NCI-H2107 treated with DMSO at 0.1 percent for 48 hours (cell line): ENCODE measurements at regions not wholly inside any gene's neighbourhood (a gene's known extent, or its start where the extent isn't known, plus 50 kb on each side); places are given as distances from the start of the nearest gene placed in this dataset.
A peak's percentile ranks its signal among the peaks of the same experiment; 100 is the strongest.
"Not testable (repeated sequence)": the region's sequence is repeated elsewhere in the genome, so short reads cannot be mapped to it uniquely, and the experiment has no call there.

Experiments used
- DNase-seq: peaks from one replicate; lab custom pipeline; 2025; ENCODE audit not compliant: unreplicated experiment; lab: John Stamatoyannopoulos, UW

DNA sequence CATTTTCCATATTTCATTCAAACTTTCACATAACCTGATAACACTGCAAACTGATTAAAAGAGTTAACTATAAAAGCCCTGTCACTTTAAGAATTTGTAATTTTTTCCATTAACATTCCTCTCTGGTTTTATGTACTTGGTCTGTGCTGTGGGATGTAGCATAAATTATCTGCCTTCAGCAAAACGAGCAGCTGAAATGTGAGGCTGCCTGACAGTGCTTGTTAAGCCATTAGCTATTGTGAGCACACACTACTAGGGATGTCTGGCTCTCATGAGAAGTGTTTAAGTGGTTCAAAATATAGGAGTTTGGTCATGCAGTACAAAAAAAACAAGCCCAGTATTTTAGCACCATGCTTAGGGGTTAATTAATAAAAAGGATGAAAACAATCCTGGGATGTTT, 63.0 kb downstream of the HOXA1 start:
- DNase-seq: peak; percentile 82

DNA sequence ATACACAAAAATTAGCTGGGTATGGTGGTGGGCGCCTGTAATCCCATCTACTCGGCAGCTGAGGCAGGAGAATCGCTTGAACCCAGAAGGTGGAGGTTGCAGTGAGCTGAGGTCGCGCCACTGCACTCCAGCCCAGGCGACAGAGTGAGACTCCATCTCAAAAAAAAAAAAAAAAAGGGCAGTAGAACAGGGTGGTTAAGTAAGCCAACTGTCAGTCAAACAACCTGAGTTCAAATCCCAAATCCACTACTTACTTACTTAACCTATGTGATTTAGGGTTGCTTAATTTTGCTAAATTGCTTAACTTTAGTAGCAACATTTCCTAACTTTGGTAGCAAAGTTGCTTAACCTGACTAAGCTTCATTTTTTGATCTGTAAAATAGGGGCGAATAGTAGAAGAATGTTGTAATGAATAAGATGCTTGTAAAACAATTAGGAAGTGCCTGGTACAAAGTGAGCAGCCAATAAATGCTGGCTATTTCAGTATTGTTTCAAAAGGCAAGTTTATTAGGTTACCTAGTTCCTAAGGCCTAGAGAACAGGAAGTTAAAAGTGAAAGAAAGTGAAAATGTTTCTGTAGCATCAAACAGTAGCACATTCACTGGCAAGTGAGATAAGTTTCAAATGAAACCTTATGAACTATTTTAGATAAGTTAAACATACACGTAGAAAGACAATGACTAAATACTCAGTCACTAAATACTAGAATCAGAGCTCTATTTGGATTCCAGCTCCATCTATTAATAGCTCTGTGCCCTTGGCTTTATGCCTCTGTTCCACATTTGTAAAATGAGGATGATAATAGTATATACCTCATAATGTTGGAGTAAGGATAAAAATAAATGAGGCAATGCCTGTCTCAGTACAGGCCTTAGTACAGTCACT, 64.3 kb downstream of the HOXA1 start:
- DNase-seq: no peak

DNA sequence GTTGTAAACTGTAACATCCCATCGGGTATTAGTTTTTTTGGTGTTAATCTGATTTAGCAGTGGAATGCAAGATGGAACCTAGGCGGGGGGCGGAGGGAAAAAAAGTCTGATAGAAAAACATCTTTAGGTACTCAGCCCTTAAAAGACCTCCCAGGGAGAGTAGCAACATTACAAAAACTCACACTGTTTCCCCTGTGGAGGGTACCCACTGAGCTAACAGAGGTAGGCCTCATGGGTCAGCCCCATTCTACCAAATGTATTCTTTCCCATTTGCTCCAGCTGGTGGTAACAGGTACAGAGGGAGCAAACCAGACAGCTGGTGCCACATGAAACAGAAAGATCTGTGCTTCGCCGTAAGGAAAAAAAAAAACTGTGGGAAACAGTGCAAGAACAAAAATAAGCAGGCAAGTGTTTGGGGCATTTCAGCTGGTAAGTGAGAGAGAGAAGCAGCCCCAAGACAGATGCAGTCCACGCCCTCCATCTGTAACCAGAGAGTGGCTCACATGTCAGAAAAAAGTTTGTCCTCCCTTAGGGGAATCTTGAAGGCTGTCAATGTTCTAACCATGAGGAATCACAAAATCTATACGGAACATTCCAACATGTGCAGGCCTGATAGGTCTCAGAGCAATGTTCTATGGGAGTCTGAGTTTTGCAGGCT, 65.3 kb downstream of the HOXA1 start:
- no peak for DNase-seq

DNA sequence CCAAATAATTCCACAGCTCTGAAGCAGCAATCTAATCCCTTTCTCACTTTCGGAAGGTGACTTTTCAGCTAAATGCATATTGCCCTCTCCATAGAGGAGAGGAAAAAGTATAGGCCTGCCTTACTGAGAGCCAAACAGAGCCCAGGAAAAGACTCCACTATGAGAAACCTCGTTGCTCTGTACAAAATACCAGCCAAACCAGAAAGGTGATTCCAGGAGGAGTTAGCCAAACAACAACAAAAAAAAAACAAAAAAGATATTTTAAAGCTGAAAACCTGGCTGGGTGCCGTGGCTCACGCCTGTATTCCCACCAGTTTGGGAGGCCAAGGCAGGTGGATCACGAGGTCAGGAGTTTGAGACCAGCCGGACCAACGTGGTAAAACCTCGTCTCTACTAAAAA, 70.5 kb downstream of the HOXA1 start:
- no peak for DNase-seq

DNA sequence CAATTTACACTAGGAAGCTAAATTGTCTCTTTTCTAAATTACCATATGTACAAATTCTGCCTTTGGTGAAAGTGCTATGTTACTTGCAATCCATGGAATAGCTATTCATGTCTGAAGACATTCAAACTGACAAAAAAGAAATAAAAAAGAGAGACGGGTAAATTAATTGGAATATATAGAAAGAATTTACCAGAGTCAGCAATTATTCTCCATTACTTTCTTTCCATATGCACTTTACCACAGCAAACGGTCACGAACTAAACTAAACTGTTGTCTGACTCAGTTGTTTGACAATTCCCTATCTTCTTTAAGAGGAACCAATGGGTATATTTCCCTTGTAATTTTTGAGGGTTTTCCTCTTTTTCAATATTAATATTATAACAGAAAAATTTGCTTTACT, 85.7 kb downstream of the HOXA1 start:
- no peak for DNase-seq

DNA sequence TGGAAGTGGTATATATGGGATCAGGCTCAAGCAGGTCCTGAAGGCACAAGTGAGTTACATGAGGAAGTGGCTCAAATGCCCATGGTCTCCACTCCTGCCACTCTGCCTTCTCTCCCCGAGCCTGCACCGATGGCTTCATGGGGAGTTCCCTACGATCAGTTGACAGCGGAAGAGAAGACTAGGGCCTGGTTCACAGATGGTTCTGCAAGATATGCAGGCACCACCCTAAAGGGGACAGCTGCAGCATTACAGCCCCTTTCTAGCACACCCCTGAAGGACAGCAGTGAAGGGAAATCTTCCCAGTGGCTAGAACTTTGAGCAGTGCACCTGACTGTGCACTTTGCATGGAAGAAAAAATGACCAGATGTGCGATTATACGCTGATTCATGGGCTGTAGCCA, 95.3 kb downstream of the HOXA1 start:
- DNase-seq: no peak

DNA sequence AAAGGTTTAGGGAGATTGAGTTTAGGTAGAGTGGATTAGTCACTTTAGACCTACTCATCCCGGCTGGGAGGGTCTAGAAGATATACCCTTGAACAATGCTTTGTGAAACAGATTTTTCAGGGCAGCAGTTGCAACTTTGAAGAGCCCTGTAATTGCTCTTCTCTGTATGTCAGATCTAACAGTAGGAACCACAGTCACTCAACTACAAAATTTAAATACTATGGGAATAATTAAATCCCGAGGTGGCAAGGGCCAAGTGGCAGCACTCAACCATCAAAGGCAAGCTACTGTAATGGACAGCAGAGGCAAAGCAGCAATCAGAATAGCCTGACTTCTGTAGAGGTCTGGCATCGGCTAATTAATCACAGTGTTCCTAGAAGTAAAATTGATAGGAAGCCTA, 97.5 kb downstream of the HOXA1 start:
- not testable (repeated sequence) for DNase-seq

DNA sequence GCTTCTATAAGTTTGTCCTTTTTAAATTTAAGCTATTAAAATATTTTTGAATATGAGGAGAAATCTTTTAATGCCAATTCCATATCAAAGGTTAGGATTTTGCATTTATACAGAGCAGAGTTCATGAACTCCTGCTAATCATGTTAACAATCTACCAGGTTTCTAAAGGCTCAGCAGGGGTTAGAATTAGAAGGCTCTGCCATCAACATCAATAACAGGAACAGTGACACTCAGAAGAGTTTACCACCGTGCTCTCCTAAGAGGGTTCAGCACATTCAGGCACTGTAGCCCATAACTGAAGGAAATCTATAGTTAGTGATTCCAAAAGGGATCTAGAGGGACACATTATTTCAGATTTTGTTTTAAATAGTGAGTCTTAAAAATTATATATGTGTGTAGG, 100.1 kb downstream of the HOXA1 start:
- no peak for DNase-seq

DNA sequence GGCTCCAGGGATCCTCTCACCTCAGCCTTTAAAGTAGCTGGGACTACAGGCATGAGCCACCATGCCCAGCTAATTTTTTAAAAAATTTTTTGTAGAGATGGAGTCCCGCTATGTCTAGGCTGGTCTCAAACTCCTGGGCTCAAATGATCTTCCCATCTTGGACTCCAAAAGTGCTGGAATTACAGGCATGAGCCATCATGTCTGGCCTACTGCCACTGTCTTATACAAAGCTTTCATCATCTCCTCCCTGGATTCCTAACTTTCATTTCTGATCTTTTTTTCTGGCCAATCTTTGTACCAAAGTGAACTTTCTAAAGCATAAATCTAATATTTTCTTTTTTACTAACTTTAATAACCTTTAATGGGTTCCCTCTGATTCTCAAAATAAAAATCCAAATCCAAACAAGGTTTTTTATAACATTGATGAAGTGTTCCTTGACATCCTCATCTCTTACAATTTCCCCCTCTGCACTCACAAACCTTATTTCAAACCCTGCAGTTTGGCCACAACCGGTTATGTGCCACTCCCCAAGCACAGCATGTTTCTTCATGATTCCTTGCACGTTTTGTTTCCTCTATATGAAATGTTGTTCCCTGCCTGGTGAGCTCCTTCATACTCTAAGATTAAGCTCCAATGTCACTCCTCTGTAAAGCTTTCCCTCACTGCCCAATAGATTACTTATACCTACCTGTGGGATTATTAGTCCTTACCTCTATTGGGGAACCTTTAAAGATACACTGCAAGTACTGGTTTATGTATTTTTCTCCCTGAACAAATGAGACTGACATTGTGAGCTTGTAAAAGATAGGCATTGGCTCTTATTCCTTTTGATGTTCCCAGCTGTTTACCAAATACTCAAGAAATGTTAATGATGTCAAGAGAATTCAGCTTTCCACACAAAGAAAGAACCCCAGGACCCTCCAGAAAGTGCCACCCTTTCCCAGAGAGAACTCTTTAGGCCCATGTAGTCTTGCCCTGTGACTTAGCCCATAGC, 101.7 kb downstream of the HOXA1 start:
- no peak for DNase-seq

DNA sequence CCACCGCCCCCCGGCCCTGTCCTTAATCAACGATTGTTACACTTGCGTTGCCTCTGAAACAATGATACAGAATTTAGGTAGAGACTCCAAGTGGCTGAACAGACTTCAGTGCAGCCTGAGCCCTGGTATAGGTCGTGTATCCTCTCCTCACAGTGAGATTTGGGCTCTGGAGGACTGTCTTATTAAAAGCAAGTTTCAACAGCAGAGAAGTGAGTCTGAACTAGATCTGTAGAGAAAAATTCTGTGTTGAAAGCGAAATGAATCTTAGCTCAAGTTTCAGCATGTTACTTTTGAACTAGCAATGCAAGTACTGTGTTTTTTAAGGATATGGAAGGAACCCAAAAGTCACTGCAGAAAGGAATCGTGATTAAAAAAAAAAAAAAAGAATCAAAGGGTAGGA, 103.1 kb downstream of the HOXA1 start:
- DNase-seq: no peak

DNA sequence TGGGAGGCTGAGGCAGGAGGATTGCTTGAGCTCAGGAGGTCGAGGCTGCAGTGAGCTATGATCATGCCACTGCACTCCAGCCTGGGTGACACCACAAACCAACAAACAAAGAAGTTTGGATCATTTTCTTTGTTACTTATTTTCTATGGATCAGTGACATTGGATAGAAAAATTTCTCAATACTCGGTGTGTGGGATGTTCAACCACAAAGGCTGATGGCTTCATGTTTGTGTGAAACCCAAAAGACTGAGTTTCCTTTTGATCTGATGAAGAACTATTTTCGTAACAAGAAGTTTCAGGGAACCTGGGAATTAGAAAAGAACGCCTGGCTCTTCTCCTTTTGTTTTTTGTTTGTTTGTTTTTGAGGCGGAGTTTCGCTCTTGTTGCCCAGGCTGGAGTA, 104.0 kb downstream of the HOXA1 start:
- DNase-seq: no peak

DNA sequence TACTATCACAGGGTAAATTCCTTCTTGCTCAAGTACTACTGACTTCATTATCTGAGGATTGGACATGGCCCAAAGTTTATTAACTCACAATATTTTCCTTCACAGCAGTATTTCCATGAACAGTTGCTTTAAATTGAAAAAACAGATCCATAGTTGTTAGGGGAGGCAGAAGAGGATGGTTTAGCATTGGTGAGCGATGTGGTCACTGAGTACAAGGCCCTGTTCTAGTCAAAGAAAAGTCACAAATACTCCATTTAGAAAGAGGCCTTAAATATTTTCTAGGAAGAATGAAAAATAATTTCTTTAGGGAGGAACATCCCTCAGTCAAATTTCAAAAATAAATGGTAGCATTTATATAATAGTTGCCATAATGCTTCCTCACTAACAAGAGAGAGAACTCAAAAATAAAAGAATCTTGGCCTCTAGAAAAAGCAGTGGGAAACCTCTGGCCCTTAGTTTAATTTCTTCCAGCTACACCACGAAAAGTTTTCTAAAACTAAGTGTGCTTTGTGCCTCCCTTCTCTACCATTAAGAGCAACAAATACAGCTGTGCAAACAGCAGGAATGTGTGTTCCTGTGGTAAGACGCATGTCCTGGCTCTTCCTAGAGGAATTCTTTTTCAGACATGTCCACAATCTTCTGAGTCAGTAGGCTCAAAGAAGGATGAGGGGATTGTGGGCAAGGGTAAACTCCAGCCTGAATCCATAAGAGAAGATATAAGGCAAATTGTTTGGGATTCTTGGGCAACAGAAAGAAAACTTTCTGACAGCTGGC, 105.7 kb downstream of the HOXA1 start:
- DNase-seq: no peak

DNA sequence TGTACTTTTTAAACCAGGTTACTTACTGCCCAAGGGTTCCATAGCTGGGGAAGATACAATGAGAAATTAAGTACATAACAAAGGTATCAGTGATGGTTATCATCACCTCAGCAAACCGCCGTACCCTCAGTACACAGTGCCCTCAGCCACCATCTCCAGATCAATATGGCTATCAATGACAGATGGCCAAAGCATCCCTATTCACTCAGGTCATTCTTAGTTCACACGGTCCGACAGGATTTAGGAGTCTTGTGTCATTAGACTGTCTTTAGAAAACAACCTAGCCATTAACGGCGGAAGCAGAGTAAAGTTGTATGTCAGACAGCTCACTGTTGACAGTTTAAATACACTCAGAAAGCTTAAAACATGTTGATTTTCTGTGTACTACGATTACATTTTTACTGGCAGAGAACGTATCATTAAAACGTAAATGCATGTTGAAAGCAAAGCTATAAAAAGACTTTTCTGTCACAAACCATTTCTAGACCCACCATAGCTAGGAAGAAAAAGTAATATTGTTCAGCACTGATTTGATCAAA, 106.9 kb downstream of the HOXA1 start:
- no peak for DNase-seq

DNA sequence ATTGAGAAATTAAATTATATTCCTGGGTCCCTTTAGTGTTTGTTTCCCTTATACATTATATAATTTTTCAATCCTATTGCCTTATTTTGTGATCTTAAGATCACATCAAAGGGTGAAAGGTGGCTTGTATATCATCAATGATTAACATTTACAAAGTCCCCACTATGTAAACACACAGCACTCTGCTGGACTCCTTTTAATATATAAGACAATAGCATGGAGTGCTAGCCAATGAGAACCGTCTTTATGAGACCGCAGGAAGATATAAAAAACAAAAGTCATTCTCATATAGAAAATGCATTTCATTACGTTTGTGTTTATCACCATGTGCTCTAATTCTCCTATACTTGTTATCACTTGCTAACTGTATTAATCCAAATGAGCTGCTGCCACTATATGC, 108.5 kb downstream of the HOXA1 start:
- DNase-seq: no peak

DNA sequence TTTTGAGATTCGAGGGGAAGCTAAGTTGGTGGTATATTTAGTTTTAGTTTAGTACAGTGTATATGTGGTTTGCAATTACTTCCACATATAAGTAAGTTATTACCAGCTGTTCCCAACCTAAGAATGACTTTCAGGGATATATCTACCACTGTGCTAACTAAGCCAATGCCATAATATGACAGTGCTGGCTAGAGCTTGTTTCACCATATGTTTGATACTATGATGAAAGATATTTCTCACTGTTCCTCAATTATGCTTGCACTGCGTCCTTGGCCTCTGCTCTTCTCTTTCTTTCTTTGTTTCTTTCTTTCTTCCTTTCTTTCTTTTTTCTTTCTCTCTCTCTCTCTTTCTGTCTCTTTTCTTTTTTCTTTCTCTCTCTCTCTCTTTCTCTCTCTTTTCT, 113.8 kb upstream of the SKAP2 start:
- DNase-seq: no peak

DNA sequence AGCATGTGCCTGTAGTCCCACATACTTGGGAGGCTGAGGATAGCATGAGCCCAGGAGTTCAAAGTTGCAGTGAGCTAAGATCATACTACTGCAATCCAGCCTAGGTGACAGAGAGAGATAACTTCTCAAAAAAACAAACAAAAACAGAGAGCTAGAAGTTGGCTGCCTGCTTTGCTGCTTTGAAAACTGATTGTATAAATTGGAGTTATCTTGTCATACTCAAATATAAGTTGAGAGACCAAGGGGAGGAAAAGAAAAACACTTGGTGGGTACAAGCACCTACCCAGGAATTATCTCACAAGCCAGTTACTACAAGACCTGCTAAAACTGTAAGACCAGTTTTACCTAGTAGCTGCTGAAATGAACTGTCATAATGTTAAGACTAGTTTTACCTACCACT, 112.5 kb upstream of the SKAP2 start:
- no peak for DNase-seq

DNA sequence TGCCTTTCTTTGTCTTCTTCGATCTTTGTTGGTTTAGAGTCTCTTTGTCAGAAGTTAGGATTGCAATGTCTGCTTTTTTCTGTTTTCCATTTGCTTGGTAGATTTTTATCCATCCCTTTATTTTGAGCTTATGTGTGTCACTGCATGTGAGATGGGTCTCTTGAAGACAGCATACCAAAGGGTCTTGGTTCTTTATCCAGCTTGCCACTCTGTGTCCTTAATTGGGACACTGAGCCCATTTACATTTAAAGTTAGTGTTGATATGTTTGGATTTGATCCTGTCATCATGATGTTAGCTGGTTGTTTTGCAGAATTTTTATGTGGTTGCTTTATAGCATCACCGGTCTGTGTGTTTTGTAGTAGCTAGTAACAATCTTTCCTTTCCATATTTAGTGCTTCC, 107.5 kb upstream of the SKAP2 start:
- not testable (repeated sequence) for DNase-seq

DNA sequence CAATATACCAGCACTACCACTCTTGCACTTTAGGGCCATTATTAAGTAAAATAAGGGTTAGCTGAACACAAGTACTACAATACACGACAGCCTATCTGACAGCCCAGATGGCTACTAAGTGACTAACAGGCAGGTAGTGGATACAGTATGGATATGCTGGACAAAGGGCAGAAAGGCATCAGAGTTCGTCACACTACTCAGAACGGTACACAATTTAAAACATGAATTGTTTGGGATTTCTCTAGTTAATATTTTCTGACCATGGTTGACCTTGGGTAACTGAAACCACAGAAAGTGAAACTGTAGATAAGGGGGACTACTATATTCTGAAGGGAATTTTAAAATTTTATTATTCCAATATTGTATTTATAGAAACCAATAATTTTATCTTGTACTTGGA, 101.3 kb upstream of the SKAP2 start:
- DNase-seq: no peak

DNA sequence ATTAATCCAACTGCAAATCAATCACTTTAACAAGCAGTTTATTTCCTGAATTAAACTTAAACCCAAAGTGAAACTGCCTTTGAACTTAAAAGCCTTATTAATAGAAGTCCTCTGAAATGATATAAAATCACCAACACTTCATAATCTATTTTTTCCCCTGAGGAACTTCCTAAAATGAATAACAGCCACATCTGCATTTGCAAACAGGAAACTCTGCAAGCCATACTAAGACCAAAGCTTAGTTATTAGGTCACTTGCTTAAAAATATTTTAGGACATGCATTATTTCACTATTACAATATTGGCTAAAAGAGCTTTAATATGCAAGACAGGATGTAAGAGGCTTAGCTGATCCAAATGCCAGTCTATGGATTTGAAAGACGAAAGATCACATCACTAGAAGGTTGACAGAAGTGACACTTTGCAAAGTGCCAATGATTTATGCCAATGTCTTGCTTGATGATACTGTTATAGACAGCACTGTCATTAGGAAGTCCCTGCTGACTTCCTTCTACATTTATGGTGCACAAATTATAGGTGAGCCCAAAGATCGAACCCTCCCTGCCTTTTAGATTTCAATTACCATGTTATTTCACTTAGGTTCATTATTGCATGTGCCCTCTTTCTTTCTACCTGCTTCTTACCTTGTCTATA, 99.9 kb upstream of the SKAP2 start:
- DNase-seq: no peak

DNA sequence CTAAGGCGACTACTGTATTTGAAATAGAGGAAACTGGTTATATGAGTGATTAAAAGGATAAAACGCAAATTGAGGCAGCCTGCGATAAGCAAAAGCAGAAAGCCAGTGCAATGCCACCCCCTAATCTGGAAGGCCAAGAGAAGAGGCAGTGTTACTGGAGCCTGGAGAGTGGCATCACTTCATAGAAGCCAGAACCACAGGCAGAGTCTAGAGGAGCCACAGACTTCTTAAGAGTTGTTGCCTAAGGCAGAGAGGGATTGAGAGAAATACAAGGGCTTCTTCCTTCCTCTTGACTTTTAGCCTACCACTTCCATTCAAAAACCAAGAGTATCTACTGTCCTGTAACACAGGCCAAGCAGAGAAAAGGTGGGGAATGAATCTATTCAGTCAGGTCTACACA, 94.9 kb upstream of the SKAP2 start:
- DNase-seq: no peak
